GM12892 (cell line): ENCODE measurements at regions not wholly inside any gene's neighbourhood (a gene's known extent, or its start where the extent isn't known, plus 50 kb on each side); places are given as distances from the start of the nearest gene placed in this dataset.

Experiments used
- POLR2A ChIP-seq: IDR thresholded peaks from 2 replicates; pipeline ENCODE4 v1.6.1; 2011; ENCODE audit warnings: low read depth, low read length, control low read depth
- POLR2AphosphoS5 ChIP-seq: IDR thresholded peaks from 2 replicates; pipeline ENCODE4 v1.6.1; 2011; ENCODE audit warnings: low read depth, low read length, control low read depth

DNA sequence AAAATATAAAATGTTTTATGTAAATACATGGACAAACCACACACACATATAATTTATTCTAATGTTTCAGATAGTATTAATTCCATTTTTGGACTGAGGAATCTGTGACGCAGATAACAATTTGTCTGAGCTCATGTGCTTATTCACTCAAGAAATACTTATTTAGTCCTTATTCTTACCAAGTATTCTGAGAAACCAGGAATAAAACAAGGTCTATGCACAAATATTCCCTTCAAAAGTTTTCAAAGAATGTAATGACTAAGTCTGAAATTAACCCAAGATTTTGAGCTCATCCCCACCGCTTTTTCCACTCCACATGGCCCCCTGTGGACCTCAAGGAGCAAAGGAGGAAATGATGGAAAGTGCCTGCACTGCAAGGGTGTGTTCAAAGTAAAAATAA, 1022.3 kb downstream of the EFNA5 start:
- TF ChIP-seq POLR2A (no peak), POLR2AphosphoS5 (no peak)
